ENCODE measurements at regions not wholly inside any gene's neighbourhood (a gene's known extent, or its start where the extent isn't known, plus 50 kb on each side); places are given as distances from the start of the nearest gene placed in this dataset.

DNA sequence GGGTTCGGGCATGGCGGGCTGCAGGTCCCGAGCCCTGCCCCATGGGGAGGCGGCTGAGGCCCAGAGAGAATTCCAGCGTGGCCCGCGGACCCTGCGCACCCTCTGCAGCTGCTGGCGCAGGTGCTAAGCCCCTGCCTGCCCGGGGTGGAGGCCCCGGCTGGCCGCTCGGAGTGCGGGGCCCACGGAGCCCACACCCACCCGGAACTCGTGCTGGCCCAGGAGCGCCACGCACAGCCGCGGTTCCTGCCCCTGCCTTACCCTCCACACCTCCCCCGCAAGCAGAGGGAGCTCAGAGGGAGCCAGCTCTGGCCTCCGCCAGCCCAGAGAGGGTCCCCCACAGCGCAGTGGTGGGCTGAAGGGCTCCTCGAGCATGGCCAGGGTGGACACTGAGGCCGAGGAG is 75.3 kb downstream of the MRPS30 start:
- in situ Hi-C loops (cut with HindIII; ENCODE audit: low sequenced_read_pairs): no loop called here
- TF ChIP-seq, protein P1, sequence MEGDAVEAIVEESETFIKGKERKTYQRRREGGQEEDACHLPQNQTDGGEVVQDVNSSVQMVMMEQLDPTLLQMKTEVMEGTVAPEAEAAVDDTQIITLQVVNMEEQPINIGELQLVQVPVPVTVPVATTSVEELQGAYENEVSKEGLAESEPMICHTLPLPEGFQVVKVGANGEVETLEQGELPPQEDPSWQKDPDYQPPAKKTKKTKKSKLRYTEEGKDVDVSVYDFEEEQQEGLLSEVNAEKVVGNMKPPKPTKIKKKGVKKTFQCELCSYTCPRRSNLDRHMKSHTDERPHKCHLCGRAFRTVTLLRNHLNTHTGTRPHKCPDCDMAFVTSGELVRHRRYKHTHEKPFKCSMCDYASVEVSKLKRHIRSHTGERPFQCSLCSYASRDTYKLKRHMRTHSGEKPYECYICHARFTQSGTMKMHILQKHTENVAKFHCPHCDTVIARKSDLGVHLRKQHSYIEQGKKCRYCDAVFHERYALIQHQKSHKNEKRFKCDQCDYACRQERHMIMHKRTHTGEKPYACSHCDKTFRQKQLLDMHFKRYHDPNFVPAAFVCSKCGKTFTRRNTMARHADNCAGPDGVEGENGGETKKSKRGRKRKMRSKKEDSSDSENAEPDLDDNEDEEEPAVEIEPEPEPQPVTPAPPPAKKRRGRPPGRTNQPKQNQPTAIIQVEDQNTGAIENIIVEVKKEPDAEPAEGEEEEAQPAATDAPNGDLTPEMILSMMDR (IDR thresholded peaks at IDR 0.05; ENCODE audit: low read depth, low read length): no peak
- no peak overlapping the region for H3K4me3 ChIP-seq (ENCODE audit: low read depth, low read length)
- no peak for DNase-seq (ENCODE audit: low read depth, low spot score)

DNA sequence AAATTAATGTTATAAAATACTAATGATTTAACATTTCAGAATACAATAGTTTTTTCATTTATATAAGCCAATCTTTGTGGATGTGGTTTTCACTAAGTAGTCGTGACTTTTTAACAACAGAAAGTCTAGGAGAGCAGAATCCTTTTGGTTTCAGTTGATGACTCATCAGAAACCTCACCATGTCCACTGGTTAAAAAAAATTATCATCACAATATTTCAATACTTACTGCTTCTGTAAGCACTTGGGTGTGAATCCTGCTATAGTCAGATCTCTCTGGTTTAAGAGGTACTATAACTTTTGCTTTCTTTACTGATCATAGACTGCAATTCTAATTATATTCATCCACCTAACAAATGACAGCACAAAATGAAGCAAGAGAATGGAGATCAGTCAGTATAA is 77.2 kb downstream of the MRPS30 start:
- in situ Hi-C loops (cut with HindIII; ENCODE audit: low sequenced_read_pairs): no loop called here

DNA sequence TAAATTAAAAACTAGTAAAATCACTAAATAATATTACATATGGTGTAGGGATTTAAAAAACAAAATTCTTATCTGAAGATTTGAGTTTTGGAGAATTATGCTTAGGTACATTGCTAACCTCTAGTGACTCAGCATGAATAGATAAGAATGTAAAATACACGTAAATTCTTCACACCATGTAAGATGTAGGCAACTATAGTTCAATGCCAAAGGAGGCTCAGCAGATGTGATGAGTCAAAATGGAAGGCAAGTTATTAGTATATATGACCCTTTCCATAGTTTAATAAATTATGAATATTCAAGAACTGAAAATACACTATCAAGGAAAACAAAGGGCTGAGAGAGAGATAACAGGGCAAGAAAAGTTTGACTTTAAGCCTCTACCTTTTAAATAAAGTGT is 79.0 kb downstream of the MRPS30 start:
- DNase-seq (ENCODE audit: low read depth, low spot score): no peak
- in situ Hi-C loops (cut with HindIII; ENCODE audit: low sequenced_read_pairs): no loop called here
- TF ChIP-seq, protein P1 (IDR thresholded peaks at IDR 0.05; ENCODE audit: low read depth, low read length): no peak
- H3K4me3 ChIP-seq (ENCODE audit: low read depth, low read length): no peak overlapping the region

More for the DNA sequence above, 77.2 kb downstream of the MRPS30 start:
- DNase-seq (ENCODE audit: low read depth, low spot score): peak; percentile 67
- TF ChIP-seq, protein P1 (IDR thresholded peaks at IDR 0.05; ENCODE audit: low read depth, low read length): no peak
- no peak overlapping the region for H3K4me3 ChIP-seq (ENCODE audit: low read depth, low read length)

DNA sequence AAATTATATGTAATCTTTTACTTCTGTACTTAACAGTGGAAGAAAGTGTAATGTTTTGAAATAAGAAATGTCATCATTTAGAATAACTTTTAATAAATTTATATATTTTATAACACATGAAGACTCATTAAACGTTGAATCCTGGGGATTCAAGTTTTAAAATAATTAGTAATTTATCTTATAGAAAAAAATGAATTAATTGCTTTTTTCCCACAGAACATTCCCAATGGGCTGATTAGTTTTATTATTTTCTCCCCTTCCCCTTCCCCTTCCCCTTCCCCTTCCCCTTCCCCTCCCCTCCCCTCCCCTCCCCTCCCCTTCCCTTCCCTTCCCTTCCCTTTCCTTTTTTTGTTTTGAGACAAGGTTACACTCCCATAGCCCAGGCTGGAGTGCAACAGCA is 79.7 kb downstream of the MRPS30 start:
- in situ Hi-C loops (cut with HindIII; ENCODE audit: low sequenced_read_pairs): no loop called here
- DNase-seq (ENCODE audit: low read depth, low spot score): no peak
- TF ChIP-seq, protein P1 (IDR thresholded peaks at IDR 0.05; ENCODE audit: low read depth, low read length): no peak
- H3K4me3 ChIP-seq (ENCODE audit: low read depth, low read length): no peak overlapping the region

DNA sequence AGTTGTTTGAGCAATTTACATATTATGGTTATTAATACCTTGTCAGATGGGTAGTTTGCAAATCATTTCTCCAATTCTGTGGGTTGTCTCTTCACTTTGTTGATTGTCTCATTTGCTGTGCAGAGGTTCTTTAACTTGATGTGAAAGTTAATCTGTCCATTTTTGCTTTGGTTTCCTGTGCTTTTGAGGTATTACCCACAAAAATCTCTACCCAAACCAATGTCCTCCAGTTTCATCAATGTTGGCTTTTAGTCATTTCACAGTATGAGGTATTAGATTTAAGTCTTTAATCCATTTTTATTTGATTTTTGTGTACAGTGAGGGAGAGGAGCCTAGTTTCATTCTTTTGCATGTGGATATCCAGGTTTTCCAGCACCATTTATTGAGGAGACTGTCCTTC is 82.4 kb downstream of the MRPS30 start:
- DNase-seq (ENCODE audit: low read depth, low spot score): no peak

DNA sequence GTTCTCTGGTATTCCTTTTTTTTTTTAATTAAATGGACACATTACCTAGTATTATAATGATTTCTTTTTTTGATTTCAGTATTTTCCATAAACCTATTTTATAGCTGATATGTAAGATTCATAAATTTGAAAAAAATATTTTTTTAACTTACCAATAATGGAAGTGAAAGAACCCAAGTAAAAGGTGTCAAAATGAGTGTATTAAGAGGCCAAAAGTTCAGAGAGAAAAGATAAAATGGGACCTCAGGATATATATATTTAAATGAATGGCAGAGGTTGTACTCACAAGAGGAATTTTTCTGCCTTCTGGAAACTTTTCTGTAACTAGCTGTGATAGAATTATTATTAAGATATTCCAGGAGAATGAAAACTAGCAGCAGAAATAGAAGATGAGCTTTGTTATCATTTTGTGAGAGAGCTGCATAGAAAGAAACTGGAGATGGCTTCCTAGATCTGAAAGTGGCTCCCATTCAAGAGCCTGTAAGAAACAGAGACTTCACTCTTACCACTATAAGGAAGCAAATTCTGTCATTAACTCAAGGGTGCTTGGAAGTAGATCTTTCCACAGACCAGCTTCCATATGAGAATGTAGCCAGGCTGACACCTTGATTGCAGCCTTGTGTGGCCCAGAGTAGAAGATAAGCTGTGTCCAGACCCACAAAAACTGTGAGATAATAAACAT is 91.7 kb downstream of the MRPS30 start:
- H3K4me3 ChIP-seq (ENCODE audit: low read depth, low read length): no peak overlapping the region
- DNase-seq (ENCODE audit: low read depth, low spot score): no peak
- in situ Hi-C loops (cut with HindIII; ENCODE audit: low sequenced_read_pairs): no loop called here
- TF ChIP-seq, protein P1 (IDR thresholded peaks at IDR 0.05; ENCODE audit: low read depth, low read length): no peak

More for the DNA sequence above, 82.4 kb downstream of the MRPS30 start:
- no peak overlapping the region for H3K4me3 ChIP-seq (ENCODE audit: low read depth, low read length)
- TF ChIP-seq, protein P1 (IDR thresholded peaks at IDR 0.05; ENCODE audit: low read depth, low read length): no peak
- in situ Hi-C loops (cut with HindIII; ENCODE audit: low sequenced_read_pairs): no loop called here

All from astrocyte of the spinal cord (primary cell).